K562 (cell line): ENCODE measurements at regions not wholly inside any gene's neighbourhood (a gene's known extent, or its start where the extent isn't known, plus 50 kb on each side); places are given as distances from the start of the nearest gene placed in this dataset.

Source experiments
- ATF1 ChIP-seq, 2 experiments: fragments of 450-650 bp in 1 of 2; IDR thresholded peaks; 2 replicates each; pipeline ENCODE4 v1.6.1; 2016; ENCODE audit warnings: missing compliant biosample characterization in 1 of 2, missing genetic modification characterization in 1 of 2
- CBFB ChIP-seq: sonication (generic); formaldehyde crosslinking; IDR thresholded peaks from 2 replicates; pipeline ENCODE4 v1.4.0; 2020; ENCODE audit warnings: mild to moderate bottlenecking, missing genetic modification reagents
- POLR2A ChIP-seq: fragments of 450-650 bp; conservative IDR thresholded peaks from 2 replicates; pipeline ENCODE4 v1.6.1; 2016
- TF ChIP-seq, protein P1 (sequence below), 2 experiments: fragments of 450-650 bp; IDR thresholded peaks; 2 replicates each; pipeline ENCODE4 v1.6.1; 2016; ENCODE audit warnings: mild to moderate bottlenecking in 2 of 2, borderline replicate concordance in 1 of 2, low read depth in 1 of 2, moderate library complexity in 1 of 2
- TF ChIP-seq, protein P2 (sequence below), 3 experiments: IDR thresholded peaks in 2 of 3; conservative IDR thresholded peaks in 1 of 3; 2 replicates each; pipeline ENCODE4 v1.5.1; 2011 to 2012; ENCODE audit warnings: low read length in 3 of 3, mild to moderate bottlenecking in 3 of 3, control low read depth in 2 of 3, improper control_type of control experiment in 1 of 3, inconsistent platforms in 1 of 3, low read depth in 1 of 3, mixed read lengths in 1 of 3, moderate library complexity in 1 of 3; ENCODE audit not compliant: insufficient read depth in 2 of 3
- TF ChIP-seq, protein P3 (sequence below), 2 experiments: fragments of 450-650 bp in 1 of 2; IDR thresholded peaks; 2 replicates each; pipeline ENCODE4 v1.6.1; 2011 to 2017; ENCODE audit warnings: low read depth in 2 of 2, antibody characterized with exemption in 1 of 2, borderline replicate concordance in 1 of 2, low read length in 1 of 2, mild to moderate bottlenecking in 1 of 2, mixed read lengths in 1 of 2; ENCODE audit not compliant: control insufficient read depth in 1 of 2
- TF ChIP-seq, protein P4 (sequence below): fragments of 450-650 bp; IDR thresholded peaks from 2 replicates; pipeline ENCODE4 v1.6.1; 2016; ENCODE audit warnings: low read depth

DNA sequence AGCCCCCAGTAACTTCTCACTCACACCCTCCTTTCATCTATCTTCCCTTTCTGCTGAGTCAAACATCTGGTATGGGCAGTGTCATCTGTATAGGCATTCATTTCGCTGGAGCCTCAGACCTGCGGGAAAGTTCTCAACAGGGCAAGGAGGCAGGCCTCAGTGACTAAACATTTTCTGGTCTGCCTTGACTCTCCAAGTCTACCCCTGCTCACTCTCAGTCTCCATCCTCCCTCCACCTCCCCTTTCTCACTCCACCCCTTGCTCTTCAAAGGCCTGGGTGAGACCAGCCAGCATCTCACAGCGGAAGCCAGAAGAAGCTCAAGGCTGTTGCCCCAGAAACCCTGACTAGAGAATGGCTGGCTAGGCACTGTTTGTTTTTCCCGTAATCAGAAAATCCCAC, 105.0 kb upstream of the BEND6 start:
- TF ChIP-seq, protein P1, sequence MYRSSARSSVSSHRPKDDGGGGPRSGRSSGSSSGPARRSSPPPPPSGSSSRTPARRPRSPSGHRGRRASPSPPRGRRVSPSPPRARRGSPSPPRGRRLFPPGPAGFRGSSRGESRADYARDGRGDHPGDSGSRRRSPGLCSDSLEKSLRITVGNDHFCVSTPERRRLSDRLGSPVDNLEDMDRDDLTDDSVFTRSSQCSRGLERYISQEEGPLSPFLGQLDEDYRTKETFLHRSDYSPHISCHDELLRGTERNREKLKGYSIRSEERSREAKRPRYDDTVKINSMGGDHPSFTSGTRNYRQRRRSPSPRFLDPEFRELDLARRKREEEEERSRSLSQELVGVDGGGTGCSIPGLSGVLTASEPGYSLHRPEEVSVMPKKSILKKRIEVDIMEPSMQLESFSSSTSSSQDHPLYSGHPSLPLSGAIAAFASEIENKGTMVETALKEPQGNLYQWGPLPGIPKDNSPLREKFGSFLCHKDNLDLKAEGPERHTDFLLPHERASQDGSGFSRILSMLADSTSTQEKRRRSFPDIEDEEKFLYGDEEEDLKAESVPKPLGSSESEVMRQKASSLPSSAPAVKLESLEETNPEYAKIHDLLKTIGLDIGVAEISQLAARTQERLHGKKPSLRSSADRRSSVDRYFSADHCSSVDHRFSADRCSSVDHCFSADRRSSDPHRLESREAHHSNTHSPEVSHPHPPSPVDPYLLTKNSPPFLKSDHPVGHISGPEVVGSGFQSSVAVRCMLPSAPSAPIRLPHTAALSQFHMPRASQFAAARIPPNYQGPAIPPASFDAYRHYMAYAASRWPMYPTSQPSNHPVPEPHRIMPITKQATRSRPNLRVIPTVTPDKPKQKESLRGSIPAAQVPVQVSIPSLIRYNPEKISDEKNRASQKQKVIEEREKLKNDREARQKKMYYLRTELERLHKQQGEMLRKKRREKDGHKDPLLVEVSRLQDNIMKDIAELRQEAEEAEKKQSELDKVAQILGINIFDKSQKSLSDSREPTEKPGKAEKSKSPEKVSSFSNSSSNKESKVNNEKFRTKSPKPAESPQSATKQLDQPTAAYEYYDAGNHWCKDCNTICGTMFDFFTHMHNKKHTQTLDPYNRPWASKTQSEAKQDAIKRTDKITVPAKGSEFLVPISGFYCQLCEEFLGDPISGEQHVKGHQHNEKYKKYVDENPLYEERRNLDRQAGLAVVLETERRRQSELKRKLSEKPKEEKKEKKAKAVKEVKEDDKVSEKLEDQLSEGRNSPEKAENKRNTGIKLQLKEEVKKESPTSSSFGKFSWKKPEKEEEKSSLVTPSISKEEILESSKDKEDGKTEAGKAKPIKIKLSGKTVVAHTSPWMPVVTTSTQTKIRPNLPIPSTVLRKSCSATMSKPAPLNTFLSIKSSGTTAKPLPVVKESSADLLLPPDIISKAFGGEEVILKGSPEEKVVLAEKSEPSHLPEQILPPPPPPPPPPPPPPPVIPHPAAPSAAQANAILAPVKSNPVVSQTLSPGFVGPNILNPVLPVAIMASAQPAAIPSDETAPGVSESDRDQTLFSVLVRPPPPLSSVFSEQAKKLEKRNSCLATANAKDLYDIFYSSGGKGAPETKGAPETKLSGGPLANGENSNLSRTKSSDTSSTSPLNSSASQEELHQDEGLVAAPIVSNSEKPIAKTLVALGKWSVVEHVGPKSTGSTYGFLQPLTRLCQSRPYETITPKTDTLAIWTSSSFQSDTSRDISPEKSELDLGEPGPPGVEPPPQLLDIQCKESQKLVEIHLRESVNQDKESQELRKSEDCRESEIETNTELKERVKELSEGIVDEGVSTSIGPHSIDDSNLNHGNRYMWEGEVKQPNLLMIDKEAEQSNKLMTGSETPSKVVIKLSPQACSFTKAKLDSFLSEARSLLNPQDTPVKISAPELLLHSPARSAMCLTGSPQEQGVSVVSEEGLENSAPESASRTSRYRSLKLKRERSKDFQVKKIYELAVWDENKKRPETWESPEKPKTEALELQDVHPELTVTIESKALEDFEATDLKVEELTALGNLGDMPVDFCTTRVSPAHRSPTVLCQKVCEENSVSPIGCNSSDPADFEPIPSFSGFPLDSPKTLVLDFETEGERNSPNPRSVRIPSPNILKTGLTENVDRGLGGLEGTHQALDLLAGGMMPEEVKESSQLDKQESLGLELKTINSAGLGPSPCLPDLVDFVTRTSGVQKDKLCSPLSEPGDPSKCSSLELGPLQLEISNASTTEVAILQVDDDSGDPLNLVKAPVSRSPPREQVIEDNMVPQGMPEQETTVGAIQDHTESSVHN (IDR thresholded peaks at IDR 0.05; ENCODE audit: borderline replicate concordance in 1 of 2, low read depth in 1 of 2) = no peak
- TF ChIP-seq, protein P2, sequence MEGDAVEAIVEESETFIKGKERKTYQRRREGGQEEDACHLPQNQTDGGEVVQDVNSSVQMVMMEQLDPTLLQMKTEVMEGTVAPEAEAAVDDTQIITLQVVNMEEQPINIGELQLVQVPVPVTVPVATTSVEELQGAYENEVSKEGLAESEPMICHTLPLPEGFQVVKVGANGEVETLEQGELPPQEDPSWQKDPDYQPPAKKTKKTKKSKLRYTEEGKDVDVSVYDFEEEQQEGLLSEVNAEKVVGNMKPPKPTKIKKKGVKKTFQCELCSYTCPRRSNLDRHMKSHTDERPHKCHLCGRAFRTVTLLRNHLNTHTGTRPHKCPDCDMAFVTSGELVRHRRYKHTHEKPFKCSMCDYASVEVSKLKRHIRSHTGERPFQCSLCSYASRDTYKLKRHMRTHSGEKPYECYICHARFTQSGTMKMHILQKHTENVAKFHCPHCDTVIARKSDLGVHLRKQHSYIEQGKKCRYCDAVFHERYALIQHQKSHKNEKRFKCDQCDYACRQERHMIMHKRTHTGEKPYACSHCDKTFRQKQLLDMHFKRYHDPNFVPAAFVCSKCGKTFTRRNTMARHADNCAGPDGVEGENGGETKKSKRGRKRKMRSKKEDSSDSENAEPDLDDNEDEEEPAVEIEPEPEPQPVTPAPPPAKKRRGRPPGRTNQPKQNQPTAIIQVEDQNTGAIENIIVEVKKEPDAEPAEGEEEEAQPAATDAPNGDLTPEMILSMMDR (IDR thresholded peaks at IDR 0.05 in 2 of 3, conservative IDR thresholded peaks at IDR 0.05 in 1 of 3; ENCODE audit: insufficient read depth in 2 of 3, low read depth in 1 of 3, low read length in 3 of 3) = no peak
- TF ChIP-seq ATF1 (CRISPR knock-in tag; IDR thresholded peaks at IDR 0.05) = no peak
- no peak for TF ChIP-seq ATF1 (tag; IDR thresholded peaks at IDR 0.05)
- TF ChIP-seq POLR2A = no peak
- TF ChIP-seq, protein P3, sequence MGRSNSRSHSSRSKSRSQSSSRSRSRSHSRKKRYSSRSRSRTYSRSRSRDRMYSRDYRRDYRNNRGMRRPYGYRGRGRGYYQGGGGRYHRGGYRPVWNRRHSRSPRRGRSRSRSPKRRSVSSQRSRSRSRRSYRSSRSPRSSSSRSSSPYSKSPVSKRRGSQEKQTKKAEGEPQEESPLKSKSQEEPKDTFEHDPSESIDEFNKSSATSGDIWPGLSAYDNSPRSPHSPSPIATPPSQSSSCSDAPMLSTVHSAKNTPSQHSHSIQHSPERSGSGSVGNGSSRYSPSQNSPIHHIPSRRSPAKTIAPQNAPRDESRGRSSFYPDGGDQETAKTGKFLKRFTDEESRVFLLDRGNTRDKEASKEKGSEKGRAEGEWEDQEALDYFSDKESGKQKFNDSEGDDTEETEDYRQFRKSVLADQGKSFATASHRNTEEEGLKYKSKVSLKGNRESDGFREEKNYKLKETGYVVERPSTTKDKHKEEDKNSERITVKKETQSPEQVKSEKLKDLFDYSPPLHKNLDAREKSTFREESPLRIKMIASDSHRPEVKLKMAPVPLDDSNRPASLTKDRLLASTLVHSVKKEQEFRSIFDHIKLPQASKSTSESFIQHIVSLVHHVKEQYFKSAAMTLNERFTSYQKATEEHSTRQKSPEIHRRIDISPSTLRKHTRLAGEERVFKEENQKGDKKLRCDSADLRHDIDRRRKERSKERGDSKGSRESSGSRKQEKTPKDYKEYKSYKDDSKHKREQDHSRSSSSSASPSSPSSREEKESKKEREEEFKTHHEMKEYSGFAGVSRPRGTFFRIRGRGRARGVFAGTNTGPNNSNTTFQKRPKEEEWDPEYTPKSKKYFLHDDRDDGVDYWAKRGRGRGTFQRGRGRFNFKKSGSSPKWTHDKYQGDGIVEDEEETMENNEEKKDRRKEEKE (IDR thresholded peaks at IDR 0.05; ENCODE audit: borderline replicate concordance in 1 of 2, control insufficient read depth in 1 of 2, low read depth in 2 of 2, low read length in 1 of 2) = no peak
- TF ChIP-seq CBFB (CRISPR knock-in tag) = no peak
- TF ChIP-seq, protein P4, sequence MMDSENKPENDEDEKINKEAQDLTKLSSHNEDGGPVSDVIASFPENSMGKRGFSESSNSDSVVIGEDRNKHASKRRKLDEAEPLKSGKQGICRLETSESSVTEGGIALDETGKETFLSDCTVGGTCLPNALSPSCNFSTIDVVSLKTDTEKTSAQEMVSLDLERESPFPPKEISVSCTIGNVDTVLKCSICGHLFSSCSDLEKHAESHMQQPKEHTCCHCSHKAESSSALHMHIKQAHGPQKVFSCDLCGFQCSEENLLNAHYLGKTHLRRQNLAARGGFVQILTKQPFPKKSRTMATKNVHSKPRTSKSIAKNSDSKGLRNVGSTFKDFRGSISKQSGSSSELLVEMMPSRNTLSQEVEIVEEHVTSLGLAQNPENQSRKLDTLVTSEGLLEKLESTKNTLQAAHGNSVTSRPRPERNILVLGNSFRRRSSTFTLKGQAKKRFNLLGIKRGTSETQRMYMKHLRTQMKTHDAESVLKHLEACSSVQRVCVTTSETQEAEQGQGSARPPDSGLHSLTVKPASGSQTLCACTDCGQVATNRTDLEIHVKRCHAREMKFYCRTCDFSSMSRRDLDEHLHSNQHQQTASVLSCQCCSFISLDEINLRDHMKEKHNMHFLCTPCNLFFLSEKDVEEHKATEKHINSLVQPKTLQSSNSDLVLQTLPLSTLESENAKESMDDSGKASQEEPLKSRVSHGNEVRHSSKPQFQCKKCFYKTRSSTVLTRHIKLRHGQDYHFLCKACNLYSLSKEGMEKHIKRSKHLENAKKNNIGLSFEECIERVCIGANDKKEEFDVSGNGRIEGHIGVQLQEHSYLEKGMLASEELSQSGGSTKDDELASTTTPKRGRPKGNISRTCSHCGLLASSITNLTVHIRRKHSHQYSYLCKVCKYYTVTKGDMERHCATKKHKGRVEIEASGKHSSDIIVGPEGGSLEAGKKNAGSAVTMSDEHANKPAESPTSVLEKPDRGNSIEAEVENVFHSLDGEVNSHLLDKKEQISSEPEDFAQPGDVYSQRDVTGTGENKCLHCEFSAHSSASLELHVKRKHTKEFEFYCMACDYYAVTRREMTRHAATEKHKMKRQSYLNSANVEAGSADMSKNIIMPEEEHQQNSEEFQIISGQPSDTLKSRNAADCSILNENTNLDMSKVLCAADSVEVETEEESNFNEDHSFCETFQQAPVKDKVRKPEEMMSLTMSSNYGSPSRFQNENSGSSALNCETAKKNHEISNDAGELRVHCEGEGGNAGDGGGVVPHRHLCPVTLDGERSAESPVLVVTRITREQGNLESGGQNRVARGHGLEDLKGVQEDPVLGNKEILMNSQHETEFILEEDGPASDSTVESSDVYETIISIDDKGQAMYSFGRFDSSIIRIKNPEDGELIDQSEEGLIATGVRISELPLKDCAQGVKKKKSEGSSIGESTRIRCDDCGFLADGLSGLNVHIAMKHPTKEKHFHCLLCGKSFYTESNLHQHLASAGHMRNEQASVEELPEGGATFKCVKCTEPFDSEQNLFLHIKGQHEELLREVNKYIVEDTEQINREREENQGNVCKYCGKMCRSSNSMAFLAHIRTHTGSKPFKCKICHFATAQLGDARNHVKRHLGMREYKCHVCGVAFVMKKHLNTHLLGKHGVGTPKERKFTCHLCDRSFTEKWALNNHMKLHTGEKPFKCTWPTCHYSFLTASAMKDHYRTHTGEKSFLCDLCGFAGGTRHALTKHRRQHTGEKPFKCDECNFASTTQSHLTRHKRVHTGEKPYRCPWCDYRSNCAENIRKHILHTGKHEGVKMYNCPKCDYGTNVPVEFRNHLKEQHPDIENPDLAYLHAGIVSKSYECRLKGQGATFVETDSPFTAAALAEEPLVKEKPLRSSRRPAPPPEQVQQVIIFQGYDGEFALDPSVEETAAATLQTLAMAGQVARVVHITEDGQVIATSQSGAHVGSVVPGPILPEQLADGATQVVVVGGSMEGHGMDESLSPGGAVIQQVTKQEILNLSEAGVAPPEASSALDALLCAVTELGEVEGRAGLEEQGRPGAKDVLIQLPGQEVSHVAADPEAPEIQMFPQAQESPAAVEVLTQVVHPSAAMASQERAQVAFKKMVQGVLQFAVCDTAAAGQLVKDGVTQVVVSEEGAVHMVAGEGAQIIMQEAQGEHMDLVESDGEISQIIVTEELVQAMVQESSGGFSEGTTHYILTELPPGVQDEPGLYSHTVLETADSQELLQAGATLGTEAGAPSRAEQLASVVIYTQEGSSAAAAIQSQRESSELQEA = no peak
